GM21723 (cell line): ENCODE measurements at regions not wholly inside any gene's neighbourhood (a gene's known extent, or its start where the extent isn't known, plus 50 kb on each side); places are given as distances from the start of the nearest gene placed in this dataset.
"Not testable (repeated sequence)": the region's sequence is repeated elsewhere in the genome, so short reads cannot be mapped to it uniquely, and the experiment has no call there.

Source experiments
- ATAC-seq: cut with Tn5 transposase; IDR thresholded peaks from one replicate; pipeline ENCODE4 v1.9.1; 2021; ENCODE audit warnings: mild to moderate bottlenecking, moderate library complexity; ENCODE audit not compliant: unreplicated experiment

DNA sequence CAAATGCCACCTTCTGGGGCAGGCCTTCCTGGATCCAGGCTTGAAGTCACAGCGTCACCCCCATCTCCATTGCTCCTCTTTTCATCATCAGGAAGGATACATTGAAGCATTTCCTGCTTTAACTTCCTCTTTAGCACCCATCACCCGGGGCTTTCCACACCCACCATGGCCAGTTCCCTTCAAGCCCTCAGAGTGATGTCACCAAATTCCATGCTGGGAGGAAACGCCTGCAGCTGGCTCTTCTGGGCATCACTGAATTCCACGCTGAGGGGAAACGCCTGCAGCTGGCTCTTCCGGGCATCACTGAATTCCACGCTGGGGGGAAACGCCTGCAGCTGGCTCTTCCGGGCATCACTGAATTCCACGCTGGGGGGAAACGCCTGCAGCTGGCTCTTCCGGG, 354.6 kb downstream of the SMOC2 start:
- ATAC-seq, result not testable (repeated sequence)

GRCh38 chr6:168794491-168794890, 353.5 kb downstream of the SMOC2 start:
- ATAC-seq, result no peak

- no peak for ATAC-seq
Observed at GRCh38 chr6:168793649-168794048, 352.7 kb downstream of the SMOC2 start.

GRCh38 chr6:168791917-168792316, 350.9 kb downstream of the SMOC2 start:
- ATAC-seq, result no peak

- ATAC-seq, result no peak
Observed at GRCh38 chr6:168789699-168790098, 348.7 kb downstream of the SMOC2 start.

DNA sequence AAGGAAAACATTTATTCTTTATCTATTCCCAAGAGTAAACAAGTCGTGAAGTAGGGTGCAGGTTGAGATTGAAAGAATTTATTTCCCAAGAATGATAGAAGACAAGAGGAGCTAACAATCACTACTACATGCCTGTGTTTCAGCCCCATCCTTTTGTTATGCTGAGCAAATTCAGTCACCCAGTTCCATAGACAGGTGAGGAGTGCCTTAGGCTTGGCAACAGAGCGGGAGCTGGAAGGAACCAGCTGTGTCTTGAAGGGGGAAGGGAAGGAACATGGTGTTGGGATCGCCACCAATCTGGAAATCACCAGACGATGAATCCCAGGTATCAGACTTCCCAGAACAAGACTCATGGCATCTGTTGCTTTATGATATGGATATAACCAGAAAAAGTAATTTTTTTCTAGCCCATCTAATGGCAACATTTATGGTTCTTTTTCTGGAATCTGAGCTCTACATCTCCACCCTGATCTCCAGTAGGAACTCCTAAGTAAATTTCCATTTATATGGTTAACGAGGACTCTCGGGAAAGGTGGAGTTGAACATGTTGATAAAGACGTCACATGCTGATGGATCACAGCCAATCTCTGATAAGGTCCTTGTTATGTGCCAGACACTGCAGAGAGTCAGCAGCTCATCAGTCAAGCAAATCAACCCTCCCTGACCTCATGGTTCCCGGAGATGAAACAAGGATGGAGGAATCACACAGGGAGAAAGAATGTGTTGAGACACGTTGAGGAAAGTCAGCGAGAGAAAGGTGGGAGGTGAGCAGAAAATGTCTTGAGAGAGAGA, 344.9 kb downstream of the SMOC2 start:
- no peak for ATAC-seq

GRCh38 chr6:168784426-168784825, 343.4 kb downstream of the SMOC2 start:
- ATAC-seq, result no peak

DNA sequence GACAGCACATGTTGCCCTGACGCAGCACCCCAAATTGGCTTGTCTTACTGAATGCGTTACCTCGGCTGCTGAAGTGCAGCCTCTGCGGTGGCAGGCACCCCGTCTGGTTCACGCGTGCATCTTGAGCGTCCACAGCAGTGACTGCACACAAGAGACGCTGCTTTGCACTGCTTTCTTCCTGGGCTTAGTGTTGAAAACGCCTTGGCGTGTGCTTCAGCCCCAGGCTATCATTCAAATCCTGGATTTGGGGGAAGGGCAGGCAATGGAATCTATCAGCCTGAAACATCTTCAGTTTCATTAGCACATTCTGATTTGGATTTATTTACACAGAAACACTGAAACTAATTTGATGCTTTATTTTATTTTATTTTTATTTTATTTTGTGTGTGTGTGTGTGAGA, 342.7 kb downstream of the SMOC2 start:
- ATAC-seq, result no peak

DNA sequence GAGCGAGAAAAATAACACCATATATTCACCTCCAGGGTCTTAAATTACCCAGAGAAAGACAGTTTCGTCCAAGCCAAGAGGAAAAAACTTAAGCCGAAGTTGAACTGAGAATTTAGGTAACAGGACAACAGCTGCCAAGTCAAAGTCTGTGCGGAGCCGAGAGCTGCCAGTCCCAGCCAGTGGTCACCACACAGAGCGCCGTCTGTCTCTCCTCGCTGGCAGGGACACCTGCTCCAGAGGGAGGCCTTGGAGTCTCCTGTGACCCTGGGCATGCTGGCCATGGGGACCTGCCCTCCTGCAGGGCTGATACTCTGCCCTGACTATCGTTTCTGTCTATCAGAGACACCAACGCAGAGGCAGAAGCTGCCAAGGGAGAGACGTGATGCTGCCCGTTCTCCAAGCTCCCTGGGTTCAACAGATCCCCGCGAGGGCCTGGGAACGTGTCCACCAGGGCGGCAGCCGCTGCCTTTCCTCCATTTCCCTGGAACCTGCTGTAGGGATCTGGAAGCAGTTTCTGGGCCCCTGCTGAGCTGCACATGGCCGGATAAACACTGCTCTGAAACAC, 341.3 kb downstream of the SMOC2 start:
- no peak for ATAC-seq

DNA sequence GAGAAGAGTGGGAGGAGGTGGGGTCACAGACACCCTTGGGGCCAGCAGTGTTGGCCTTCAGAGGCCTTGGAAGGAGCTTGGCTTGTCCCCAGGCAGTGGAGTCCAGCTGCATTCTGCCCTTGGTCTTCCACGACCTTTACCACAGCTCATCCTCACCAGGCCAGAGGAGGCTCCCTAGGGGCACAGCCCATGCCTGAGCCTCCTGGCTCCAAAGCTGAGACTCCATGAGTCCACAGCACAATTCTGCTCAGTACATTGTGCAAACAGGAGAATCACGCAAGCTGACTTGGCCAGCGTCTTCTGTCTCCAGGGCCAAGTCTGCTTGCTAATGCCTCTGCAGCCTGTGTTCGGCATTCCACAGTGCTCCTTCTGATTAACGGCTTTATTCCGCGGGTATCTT, 337.2 kb downstream of the SMOC2 start:
- no peak for ATAC-seq

- no peak for ATAC-seq
Observed at GRCh38 chr6:168774381-168774780, 333.4 kb downstream of the SMOC2 start.

- no peak for ATAC-seq
Observed at GRCh38 chr6:168773788-168774187, 332.8 kb downstream of the SMOC2 start.

GRCh38 chr6:168765752-168766151, 324.8 kb downstream of the SMOC2 start:
- ATAC-seq, result no peak

- no peak for ATAC-seq
Observed at GRCh38 chr6:168756009-168756634, 315.1 kb downstream of the SMOC2 start.

DNA sequence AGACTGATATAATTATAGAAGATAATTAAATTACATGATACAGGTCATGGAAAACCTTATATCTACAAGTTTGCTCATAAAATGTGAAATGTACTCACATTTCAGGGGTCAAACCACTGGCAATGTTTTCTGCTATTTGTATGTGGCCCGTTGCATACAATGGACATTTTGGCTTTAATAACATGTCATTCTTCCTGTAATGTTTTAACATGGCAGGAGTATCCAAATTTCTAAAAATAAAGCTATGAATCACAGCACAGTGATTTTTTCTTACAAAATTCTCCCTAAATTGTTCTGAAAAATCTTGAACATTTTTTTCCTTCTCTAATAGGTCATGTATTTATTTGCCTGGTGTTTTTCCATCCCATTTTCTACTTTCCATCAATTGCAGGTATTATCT, 305.7 kb downstream of the SMOC2 start:
- ATAC-seq, result no peak

DNA sequence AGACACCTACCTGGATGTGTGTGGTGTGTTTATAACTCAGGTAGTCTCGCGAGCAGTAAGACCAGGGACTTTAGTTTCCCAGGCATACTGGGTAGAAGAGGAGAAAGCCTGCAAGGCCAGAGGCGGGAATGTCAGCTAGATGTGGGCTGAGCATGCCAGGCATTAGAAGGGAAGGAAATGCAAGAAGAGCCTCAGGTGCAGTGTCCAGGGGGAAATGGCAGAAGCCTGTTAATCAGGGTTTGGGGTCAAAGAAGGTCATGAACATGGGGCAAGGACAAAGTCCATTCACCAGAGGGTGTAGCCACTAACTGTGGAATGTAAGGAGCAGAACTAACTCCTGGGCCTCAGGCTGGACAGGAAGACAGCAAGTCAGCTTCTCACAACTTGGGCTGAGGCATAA, 305.0 kb downstream of the SMOC2 start:
- ATAC-seq, result no peak

- no peak for ATAC-seq
Observed at GRCh38 chr6:168744861-168745260, 303.9 kb downstream of the SMOC2 start.

GRCh38 chr6:168741942-168742782, 301.2 kb downstream of the SMOC2 start:
- no peak for ATAC-seq

DNA sequence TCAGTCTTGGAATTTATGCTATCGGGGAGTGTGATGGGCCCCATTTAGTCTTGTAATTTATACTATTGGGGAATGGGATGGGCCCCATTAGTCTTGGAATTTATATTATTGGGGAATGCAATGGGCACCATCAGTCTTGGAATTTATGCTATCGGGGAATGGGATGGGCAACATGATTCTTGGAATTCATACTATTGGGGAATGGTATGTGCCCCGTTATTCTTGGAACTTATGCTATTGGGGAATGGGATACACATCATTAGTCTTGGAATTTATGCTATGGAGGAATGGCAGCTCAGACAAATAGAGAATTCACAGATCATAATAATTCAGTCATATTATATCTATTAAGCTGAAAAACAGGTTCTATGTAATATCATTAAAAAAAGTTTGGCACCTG, 300.3 kb downstream of the SMOC2 start:
- ATAC-seq, result no peak

DNA sequence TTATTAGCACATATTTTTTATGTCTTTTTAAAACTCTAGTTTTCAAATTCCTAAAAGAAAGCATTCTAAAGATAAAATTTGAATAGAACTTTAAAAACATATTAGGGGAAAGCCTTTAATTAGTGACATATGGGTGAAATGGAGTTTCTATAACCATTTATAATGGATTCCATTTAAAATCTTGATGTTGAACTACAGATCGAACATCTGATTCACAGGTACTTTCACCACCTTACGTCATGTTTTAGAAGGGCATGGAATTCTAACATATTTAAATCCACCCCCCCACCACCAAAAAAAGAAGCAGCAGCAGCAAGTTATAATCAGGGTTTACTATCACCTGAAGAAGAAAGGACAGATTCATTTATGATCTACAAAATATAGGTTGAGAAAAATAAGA, 298.4 kb downstream of the SMOC2 start:
- ATAC-seq, result no peak

DNA sequence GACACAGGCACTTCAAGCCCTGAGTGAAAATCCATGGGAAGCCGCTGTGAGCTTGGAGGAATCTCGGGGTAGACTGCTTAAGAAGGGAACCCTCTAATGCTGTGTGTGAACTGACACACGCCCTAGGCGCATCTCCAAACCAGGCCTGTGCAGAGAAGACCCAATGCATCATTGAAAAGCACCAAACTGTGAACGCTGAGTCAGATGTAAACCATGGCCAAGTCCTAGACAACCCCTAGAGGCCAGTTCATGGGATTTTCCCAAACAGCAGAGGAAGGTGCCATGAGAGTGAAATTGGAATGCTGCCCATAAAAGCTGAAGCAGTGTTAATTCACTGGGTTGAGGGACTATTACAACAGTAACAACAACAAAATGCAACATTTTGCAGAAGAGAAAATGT, 296.5 kb downstream of the SMOC2 start:
- ATAC-seq, result no peak
